ENCODE measurements at regions not wholly inside any gene's neighbourhood (a gene's known extent, or its start where the extent isn't known, plus 50 kb on each side); places are given as distances from the start of the nearest gene placed in this dataset.
"Not testable (repeated sequence)": the region's sequence is repeated elsewhere in the genome, so short reads cannot be mapped to it uniquely, and the experiment has no call there.

- DNase-seq (ENCODE audit: low read depth) = no peak
Measured at GRCh38 chr2:17194083-17194482, 324.2 kb downstream of the RAD51AP2 start.

DNA sequence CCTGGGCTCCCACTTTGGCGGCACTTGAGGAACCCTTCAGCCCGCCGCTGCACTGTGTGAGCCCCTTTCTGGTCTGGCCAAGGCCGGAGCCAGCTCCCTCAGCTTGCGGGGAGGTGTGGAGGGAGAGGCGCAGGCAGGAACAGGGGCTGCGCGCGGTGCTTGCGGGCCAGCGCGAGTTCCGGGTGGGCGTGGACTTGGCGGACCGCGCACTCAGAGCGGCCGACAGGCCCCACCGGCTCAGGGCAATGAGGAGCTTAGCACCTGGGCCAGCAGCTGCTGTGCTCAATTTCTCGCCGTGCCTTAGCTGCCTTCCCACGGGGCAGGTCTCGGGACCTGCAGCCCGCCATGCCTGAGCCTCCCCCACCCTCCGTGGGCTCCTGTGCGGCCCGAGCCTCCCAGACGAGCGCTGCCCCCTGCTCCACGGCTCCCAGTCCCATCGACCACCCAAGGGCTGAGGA, 324.8 kb downstream of the RAD51AP2 start:
- not testable (repeated sequence) for DNase-seq (ENCODE audit: low read depth)

DNA sequence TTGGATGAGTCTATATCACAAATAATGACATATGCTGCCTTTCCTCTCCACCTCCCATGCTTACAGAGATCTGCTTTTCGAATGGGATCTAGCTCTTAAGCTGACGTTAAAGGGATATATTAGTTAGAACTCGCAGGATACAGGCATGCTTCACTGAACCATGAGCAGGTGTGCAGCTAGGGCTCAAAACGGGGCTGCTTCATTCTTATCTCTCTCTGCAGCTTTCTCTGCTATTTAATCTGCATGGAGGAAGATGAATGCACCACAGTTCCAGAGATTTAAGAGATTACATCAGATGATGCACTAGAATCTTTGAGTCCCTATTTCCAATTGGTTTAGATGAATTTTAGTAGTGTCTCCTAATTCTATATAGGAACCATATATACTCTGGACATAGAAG, 327.0 kb downstream of the RAD51AP2 start:
- DNase-seq (ENCODE audit: low read depth) = no peak

GRCh38 chr2:17190527-17190926, 327.7 kb downstream of the RAD51AP2 start:
- peak; percentile 20 for DNase-seq (ENCODE audit: low read depth)

DNA sequence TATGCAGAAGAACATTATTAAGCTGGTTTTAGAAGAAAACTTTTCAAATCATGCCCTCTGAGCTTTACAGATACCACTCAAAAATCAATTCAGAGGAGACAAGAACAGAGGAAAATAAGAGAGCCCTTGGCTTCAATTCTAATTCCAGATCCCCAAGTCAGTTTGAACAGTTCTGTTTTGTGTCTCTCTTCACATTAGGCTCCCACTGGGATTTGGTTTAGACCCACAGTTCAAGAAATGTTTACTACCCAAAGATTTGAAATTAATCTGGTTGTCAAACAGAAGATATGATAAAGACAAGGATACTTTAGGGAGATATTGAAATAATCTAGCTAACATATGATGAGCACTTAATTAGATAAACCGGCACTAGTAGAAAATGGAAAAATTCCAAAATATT, 329.5 kb downstream of the RAD51AP2 start:
- DNase-seq (ENCODE audit: low read depth) = no peak

GRCh38 chr2:17184512-17184911, 333.7 kb downstream of the RAD51AP2 start:
- no peak for DNase-seq (ENCODE audit: low read depth)

DNA sequence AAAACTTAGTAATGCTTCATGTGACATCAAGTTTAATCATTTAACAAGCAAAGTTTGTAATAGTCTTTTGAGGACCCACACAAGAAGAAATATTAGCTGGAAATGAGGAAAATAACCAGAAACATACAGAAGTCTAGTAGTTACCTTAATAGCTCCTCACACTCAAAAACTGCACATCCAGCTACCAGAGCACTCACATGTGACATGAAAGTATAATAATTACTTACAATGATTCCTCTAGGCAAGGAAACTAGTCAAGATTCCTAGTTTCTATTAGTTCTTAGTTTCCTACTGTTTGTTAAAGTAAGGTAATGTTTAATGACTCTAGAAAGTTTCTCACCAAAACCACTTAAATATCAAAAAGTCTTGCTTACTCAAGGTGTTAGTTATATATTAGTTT, 335.8 kb downstream of the RAD51AP2 start:
- no peak for DNase-seq (ENCODE audit: low read depth)

- no peak for DNase-seq (ENCODE audit: low read depth)
Measured at GRCh38 chr2:17181051-17181752, 337.0 kb downstream of the RAD51AP2 start.

DNA sequence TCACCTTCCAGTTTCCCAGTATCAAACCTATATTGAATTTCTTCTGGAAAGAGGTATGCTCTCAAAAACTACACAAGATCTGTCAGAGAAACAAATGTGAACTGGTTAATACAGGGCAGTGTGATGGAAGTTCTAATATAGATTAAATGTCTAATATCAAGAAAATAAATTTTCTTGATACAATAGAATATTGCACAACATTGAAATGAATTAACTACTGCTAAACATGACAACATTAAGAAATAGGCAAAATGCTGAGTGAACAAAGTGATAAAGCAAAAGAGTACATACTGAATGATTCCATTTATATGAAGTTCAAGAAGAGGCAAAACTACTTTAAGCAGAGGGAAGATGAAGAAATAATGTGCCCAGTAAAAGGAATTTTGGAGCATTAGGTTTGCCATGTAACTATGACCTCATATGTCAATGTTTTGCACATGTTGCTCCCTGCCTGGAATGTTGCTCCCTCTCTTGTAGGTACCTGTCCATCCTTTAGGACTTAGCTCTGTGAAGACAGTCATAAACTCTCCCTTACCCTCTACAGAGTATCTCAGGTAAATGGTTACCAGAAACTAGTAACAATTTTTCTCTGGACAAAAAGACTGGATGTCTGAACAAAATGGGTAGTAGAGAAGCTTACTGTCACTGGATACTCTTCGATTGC, 339.0 kb downstream of the RAD51AP2 start:
- no peak for DNase-seq (ENCODE audit: low read depth)

DNA sequence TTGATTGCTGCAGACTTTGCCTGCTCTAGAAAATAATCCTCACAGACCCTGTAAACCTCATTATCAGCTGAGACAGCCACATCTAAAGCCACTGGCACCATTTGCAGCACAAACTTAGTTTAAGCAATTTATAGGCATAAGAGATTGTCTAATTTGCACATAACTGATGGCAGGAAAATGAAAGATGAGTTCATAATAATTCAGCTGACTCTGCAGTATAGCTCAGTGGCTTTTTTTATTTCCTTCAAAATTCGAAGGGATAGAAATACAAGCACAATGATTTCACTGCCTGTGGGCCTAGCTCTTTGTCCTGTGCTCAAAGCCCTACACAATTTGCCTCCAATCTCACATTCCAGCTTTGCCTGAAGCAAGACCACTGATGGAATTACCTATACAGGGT, 341.2 kb downstream of the RAD51AP2 start:
- no peak for DNase-seq (ENCODE audit: low read depth)

GRCh38 chr2:17171446-17172049, 346.7 kb downstream of the RAD51AP2 start:
- peak; percentile 17 for DNase-seq (ENCODE audit: low read depth)

- peak; percentile 70 for DNase-seq (ENCODE audit: low read depth)
Measured at GRCh38 chr2:17166506-17166905, 351.7 kb downstream of the RAD51AP2 start.

- peak; percentile 1 for DNase-seq (ENCODE audit: low read depth)
Measured at GRCh38 chr2:17164550-17164949, 353.7 kb downstream of the RAD51AP2 start.

GRCh38 chr2:17163638-17164037, 354.6 kb downstream of the RAD51AP2 start:
- DNase-seq (ENCODE audit: low read depth) = no peak

GRCh38 chr2:17162713-17163112, 355.5 kb downstream of the RAD51AP2 start:
- DNase-seq (ENCODE audit: low read depth) = no peak

- no peak for DNase-seq (ENCODE audit: low read depth)
Measured at GRCh38 chr2:17160594-17160993, 357.6 kb downstream of the RAD51AP2 start.

DNA sequence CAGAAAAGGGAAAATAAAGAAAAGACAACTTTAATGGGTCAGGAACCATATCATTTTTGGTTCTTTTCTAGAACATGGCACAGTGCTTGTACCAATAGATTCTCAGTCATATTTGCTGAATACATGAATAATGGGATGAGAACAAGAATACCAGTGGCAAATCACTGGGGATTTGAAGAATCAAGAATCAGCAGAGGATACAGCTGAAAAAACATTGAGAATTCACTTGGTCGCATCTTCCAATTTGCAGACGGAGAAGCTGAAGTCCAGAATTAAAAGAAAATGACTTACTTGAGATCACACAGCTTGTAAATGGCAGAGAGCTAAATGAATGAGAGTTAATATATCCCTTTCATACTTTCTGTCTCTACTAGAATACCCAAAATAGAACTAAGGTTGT, 362.2 kb downstream of the RAD51AP2 start:
- DNase-seq (ENCODE audit: low read depth) = no peak

DNA sequence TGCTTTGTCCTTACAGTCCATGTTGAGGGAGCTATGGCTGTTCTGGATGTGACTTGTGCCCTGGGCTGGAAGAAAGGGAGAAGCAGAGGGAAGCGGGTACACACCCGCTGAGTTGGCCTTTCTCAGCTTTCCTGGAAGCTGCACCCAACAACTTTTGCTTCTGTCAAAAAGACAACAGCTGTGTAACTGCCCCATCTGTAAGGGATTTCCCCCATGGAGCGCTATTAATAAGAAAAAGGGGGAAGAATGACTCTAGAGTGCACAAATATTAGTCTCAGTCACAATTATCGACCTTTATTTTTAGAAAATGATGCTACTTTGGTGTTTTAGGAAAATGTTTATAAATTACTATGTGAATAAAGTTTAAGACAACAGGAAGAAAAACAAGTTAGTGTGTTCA, 368.3 kb downstream of the RAD51AP2 start:
- no peak for DNase-seq (ENCODE audit: low read depth)

- no peak for DNase-seq (ENCODE audit: low read depth)
Measured at GRCh38 chr2:17148407-17149145, 369.7 kb downstream of the RAD51AP2 start.

- no peak for DNase-seq (ENCODE audit: low read depth)
Measured at GRCh38 chr2:17146358-17146757, 371.9 kb downstream of the RAD51AP2 start.

DNA sequence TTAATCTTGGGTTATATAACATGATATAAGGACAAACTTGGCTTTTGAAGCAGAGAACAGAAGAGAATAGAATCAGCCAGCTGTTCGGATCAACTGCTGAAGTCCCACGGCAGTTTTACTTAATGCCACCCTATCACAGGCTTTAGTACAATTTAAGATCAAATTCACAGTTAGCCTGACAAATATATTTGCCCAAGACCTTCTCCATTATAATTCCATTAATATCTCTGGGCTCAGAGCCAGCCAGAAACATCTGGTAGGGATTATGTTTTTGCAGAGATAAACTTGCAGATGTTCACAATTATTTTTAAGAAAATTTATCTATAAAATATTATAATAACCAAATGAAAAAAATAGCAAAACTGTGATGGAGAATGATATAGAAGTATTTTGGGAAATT, 381.4 kb downstream of the RAD51AP2 start:
- DNase-seq (ENCODE audit: low read depth) = no peak

GRCh38 chr2:17136231-17136630, 382.0 kb downstream of the RAD51AP2 start:
- DNase-seq (ENCODE audit: low read depth) = no peak

GRCh38 chr2:17135619-17136018, 382.6 kb downstream of the RAD51AP2 start:
- DNase-seq (ENCODE audit: low read depth) = no peak

Measured in amniotic epithelial cell (primary cell).